ENCODE measurements at regions not wholly inside any gene's neighbourhood (a gene's known extent, or its start where the extent isn't known, plus 50 kb on each side); places are given as distances from the start of the nearest gene placed in this dataset.
"Not testable (repeated sequence)": the region's sequence is repeated elsewhere in the genome, so short reads cannot be mapped to it uniquely, and the experiment has no call there.

DNA sequence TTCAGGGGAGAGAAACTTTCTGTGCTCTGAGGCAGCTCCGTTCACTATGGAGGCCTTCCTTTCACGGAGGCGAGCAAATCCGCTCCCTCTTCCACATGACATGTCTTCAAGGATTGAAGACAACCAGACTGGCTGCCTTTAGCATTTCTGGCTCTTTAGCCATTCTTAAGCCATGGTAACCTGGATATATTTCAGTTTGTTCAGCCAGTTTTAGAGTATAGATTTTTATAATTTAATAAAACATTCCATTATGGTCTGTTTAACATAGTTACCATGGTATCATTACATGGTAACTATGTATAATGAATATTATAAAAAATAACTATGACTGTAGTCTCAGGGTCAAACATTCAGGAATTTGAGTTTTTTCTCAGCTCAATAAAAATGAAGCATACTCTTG, 54.2 kb upstream of the NFIA start:
- DNase-seq, result no peak

DNA sequence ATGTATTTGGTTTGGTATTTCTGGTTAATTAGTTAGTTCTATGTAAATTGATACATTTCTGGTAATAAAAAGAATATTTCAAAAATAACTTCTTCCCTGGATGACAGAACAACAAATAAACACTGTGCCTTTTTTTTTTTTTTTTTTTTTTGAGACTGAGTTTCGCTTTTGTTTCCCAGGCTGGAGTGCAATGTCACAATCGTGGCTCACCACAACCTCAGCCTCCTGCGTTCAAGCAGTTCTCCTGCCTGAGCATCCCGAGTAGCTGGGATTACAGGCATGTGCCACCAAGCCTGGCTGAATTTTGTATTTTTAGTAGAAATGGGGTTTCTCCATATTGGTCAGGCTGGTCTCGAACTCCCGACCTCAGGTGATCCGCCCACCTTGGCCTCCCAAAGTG, 64.3 kb upstream of the NFIA start:
- not testable (repeated sequence) for DNase-seq

DNA sequence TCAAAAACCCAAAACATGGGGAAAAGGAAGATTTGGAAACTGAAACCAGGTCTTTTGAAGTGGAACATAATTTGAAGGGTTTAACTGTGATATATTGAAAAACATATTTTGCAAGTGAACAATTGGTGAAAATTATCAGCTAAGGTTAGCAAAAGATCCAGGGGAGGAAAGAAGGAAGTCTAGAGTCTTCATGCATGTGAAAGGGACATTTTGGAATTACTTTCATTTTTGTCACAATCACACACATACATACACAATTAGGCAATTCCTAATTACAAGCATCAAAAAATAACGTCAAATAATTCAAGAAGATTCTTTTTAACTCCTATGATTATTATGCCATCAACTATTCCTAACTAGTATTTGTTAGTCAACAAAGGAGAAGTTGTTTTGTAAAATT, 64.7 kb upstream of the NFIA start:
- no peak for DNase-seq

DNA sequence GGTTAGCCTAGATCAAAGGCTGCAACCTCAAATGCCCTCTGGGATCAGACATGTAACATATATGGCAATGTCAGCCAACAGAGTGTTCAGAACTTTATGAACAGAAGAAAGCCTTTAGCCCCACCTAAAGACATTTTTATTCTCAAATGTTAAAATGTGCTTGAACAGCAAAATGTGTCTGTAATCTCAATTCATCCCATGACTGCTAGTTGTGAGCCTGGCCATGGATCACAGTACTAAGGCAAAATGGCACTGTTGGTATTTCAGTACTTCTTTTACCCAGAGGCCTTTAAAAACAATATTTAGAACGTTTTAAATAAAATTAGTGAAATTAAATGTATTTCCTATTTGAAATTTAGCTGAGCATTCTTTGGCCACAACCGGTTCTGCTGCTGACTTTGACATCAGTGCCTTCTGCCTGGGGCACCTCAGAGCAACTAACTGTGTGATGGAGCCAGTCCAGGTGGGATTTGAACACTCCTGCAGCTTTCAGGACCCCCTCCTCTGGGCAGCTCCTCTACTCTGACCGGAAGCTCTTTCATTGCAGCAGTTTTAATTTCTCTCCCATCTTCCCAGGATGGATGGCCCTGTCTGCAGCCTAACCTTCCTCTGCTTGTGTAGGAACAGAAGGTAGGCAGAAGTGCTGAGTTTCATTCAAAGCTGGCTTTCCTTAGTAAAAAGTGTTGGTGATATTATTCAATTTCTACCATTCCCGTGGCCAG, 68.3 kb upstream of the NFIA start:
- no peak for DNase-seq

DNA sequence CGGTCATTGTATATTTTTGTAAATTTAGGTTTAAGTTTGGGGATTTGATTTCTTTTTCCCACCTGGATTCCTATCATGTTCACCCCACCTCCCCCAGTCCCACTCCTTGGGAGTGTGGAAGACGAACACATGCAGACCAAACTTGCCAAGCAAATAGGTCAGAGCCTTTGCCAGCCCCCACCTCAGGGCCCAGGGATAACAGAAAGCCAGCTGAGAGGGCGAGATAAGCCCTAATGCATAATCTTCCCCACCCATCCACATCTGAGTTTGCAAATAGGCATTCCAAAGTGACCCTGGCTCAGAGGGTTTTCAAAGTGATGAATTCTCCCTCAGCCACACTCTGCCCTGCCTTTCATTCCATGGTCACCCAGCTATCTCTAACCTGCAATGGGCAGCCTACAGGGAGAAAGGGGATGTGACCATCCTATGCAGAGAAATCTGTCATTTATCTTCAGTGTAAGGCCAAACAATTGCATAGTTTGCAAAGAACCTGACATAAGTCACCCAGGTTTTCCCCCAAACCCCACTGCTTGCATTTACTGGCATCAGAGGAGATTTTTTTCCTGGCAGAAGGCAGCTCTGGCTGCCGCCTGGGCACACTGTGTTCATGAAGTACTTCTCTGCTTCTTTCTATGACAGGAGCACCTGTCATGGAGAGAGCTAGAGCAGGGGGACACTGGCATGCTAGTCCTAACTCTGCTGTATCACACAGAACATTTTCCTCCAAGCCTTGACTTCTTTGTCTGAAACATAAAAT, 69.0 kb upstream of the NFIA start:
- DNase-seq, result no peak

DNA sequence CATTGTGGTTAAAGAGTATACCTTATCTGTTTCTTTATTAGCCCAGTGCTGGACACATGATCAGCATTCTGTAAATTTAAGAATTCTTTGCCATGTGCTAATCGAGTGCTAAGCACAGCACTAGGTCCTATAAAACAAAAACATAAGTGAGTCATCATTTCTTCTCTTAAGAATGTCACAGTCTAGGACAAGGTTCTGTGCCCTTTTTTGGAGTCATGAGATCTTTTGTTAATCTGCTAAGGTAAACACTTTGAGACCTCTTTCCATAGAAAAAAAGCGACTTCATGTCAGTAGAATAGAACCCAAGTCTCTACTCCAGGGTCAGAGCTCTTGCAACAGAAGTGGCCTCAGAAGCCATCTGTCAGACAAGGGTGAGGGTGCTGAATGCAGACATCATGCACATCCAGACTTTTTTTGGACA, 70.0 kb upstream of the NFIA start:
- DNase-seq, result no peak

DNA sequence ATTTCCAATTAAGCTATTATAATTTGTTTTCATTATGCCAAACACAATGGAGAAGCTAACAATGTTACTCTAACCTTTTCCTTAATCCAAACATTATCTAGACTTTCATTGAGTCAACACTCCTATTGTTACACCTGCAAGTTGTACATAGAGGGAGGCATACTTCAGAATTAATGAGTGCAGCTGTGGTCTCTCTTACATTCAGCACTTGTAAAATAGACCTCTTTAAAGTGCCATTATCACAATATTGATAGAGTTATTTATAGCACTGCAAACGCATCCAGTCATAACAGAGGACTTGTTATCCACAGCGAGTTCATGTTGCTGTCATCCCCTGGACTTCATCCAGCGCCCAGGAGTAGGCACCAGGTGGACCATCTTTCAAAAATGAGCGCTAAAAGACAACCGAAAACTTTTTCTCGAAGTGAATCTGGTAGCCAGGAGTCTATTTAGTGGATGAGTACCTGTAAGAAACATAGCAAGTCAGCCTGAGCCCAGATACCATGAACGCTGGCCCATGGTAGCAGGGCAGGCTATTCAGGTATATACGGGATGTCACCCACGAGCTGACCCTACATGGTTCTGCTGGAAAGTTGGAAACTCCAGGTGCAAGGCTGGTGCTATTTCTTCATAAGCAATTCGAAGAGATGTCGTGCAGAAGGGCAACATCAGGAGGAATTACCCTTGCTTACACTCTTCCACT, 70.6 kb upstream of the NFIA start:
- DNase-seq, result no peak

DNA sequence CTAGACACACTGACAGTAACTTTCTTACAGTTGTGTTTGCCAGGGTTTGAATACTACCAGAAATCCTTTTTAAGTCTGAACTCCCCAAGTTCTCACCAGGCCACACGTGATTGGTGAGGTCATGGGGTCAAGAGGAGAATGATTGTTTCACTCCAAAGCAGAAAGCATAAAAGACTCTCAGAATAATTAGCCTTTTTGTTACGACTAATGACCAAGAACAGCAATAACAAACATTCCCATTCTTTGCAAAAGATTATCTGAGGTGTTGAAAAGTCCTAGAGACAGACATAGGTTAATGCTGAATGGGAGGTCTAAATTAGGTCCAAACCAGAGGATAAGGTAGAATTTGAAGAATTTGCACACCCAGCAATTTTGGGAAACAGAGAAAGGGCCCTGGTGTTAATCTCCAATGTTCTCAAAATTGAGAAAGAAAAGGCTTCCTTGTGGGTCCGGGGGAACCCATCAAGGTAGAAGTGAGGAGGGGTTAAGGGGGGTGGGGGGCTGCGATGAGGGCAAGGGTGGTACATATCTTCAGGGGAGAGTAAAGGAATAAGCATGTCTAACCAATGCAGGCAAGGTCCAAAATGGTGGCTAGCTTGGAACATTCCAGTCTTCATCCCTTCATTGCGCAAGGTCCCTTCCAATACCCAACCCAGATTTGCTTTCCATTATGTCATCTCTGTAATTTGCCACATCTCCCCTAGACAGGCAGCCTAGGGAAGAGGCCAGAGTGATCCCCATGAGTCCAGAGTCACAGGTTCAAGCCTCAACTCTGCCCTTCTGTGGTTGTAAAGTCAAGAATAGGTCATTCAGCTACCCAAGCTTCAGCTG, 74.6 kb upstream of the NFIA start:
- no peak for DNase-seq

DNA sequence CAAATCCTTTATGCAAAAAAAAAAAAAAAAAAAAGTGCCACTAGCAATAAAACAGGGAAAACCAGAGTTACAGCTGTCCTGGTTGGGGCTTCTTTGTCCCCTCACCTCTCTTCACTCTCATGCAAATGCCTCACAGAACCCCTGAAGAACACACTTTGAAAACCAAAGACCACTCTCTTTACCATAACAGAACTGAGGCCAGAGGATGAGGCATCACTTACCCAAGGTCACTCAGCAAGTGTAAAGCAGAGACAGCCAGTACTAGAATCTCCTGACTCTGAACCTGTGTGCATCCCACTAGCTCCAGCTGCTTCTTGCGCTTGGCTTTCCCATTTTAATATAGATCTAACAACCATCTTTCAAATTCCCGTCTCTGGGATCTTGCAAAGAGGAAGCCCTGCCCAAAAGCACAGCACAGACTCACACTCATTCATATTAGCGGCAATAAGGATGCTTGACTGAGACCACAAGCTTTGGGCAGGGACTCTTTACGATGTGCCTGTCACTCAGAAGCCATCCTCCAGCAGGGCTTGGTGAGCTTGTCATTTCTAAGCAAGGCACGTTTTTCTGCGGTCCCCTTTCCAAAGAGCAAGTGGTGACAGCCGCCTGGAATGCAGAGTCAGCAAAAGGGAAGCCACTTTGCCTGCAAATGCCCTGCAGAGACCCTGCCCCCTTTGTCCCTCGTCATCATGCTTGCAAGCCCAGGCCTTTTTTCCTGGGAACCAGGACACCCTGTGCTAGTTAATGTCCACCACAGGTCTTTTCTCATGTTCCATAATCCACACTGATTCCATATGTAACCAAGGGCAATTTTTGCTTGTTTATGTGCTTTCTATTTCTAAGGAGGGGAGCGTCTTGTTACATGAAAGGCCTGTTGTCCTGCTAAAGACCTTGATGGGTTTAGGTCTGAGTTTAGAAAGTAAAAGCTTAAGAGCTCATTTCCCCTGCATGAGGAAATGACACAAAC, 76.5 kb upstream of the NFIA start:
- DNase-seq, result no peak

DNA sequence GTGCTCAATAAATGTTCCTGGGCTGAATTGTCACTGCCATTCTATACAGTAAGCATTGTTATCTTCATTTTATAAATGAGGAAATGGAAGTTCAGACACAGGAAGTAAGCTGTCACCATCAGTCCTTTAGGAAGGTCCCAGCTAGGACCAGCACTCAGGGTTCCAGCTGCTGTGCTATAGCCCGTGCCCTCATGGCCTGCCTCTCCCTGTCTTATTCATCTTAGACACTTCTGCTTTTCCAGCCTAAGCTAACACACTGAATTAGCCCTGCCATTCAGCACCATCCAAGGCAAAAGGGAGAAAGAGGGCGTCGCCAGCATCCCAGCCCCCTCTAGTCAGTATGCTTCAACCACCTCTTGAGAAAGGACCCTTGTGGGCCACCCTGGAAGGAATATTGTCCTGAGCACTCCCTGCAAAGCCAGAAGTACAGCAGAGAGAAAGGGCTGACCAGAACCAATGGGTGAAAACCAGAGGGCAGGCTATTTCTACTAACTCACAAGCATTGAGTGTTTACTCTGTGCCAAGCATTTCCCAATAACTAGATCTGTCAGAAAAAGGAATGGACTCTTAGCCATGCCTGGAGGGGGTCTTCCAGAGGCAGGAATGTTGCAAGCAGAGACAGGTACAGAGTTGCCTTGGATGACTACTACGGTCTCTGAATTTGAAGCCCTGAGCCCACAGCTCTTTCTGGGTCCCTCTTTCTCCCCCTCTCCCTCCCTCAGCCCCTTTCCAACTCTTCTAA, 77.9 kb upstream of the NFIA start:
- no peak for DNase-seq

DNA sequence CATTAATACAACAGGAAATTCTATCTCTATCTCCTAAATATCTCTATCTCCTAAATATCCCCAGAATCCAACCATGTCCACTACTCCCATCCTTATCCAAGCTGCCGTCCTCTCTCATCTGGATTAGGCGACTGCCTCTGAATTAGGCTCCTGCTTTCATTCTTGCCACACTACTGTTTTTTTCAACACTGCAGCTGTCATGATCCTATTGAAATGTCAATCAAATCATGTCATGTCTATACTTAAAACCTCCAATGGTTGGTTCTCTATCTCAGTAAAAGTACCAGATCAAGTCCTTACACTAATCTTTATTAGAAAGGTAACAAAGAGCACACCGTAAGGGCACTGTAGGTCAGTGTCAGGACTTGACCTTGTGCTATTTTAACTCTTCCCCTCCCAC, 82.0 kb upstream of the NFIA start:
- DNase-seq, result no peak

DNA sequence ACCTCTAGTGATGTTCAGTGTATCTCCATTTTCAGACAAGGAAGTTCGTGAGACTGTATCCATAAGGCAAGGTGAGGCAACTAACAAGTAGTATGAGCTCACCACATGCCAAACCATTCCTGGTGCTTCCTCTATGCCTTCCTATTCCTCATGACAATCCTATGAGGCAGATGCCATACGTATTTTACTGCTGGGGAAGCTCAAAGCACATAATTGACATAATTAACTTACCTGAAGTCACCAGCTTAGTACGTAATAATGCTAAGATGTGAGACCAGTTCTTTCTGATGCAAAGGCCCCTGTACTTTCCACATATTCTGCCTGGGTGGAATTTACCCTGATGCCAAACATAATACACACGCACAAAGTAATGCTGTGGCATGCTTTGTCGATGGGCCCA, 83.6 kb upstream of the NFIA start:
- no peak for DNase-seq

DNA sequence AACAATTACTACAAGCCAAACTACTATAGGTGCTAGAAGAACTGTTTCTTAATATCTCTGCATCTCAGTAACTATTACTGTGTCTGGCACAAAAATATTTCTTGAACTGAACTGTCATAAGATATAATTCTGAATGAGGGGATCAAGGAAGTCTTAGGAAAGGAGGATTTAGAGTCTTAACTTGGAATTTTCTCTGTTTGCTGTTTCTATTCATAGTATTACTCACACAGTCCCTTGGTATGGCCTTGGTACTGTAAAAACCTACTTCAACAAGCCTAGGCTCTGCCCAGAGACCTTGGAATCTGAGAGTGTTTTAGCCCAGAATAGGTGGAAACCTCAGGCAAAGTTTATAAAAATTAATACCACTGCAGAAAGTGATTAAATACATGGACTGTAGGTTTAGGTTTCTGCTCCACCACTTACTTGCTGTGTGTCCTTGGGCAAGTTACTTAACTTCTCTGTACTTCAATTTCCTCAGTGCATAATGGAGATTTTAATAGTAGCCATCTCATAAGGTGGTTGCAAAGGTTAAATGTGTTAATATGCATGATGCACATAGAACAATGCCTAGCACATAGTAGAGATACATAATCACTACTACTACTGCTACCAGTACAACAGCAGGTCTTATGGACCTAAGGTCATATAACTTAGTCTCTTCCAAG, 87.4 kb upstream of the NFIA start:
- DNase-seq, result no peak

DNA sequence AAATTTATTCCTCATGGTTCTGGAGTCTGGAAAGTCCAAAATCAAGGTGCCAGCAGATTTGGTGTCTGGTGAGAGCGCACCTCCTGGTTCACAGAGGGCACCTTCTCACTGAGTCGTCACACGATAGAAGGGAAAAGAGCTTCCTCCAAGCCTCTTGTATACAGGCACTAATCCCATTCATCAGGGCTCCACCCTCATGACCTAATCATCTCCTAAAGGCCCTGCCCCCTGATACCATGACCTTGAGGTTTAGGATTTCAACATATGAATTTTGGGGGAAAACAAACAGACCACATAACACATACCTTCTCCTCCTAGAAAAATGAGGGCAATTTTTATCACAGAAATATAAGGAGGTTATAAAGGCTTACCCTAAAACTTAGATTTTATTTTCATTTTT, 88.0 kb upstream of the NFIA start:
- DNase-seq, result no peak

DNA sequence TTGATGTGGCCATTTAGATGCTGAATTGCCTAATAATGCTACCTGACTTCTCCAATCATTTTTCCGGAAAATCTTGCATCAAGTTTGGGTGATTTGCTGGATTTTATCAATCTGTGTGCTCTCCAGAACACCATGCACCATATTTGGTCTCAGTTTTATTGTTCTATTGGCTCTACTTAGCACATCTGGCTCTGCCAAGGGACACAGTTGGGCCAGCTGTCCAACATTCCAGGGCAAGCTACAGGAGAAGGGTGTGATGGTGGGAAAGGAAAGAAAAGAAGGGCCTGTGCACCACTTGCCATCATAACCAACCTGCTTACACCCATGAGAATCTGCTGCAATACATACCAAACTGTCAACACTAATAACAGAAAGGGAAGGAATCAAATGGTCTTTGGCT, 90.2 kb upstream of the NFIA start:
- DNase-seq, result no peak

DNA sequence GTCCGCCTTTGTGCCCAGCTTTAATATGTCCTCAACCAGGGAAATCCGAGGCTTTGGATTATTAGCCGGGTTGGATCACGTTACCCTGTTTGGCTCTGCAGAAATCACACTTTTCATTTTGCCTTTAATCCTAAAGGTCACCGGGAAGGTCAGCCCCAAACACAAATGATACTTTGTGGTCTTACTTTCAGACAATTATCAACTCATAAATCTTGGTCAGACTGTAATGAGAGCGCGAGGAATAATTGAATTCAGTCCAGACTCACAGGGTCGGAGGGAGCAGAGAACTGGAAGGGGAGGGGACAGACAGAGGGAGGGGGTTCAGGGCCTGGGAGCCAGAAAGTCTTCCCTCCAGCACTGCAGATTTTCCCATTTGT, 91.7 kb upstream of the NFIA start:
- DNase-seq, result no peak

DNA sequence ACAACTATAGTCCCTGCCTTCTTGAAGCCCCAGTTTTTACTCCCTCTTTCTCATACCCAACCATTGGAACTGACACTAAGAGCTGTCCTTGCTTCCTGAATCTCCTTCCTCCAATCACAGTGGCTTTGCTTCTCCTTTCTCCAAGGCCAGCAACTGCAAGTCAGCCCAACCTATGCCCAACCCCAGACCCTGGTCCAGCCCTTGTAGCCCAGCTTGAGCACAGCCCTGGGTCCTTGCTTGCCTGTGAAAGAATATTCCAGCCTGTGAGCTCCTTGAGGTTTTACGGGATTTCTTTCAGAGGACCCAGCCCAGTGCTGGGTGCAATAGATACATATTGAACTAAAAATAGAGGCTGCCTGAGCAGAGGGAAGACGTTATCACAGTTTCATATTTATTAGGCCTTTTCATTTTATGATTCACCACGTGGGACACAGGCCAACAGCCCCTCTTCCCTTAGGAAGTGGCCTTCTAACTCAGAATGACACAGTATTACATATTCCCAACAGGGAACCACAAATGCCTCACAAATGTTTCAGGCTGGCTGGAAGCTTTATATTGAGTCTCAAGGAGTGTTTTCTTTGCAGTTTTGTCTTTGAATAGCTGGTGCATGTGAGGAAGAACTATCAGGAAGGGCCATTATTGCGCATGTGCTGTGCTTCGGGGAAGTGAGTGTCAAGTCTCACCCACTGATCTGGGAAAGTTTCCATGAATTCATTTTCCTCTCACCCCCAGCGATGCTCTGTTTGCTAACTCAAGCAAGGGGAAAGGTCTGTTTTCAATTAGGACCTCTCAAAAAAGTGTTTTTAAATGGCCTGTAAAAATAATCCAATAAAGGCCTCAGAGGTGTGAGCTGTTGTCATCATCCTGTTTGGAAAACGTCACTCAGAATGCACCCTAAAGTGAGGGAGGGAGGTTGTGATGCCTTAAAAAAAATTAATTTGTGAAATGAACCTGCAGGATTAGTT, 92.3 kb upstream of the NFIA start:
- DNase-seq, result no peak

DNA sequence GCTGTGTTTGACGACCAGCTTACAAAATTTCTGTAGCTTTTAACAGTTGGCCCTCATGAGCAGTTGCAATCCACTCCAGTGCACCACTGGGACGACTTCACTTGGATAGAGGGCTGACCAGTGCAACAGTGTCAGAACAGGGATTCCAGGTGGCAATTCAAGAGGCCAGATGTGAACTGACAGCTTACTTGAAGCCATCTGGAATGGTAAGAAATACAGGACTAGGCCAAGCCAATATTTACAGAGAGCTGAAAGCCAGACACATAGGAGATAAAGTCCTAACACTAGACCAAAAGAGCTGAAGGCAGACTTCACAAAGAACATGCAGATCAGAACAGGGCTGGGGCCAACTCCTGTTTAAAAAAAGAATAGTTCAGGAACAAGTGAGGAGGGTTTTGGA, 93.5 kb upstream of the NFIA start:
- no peak for DNase-seq

DNA sequence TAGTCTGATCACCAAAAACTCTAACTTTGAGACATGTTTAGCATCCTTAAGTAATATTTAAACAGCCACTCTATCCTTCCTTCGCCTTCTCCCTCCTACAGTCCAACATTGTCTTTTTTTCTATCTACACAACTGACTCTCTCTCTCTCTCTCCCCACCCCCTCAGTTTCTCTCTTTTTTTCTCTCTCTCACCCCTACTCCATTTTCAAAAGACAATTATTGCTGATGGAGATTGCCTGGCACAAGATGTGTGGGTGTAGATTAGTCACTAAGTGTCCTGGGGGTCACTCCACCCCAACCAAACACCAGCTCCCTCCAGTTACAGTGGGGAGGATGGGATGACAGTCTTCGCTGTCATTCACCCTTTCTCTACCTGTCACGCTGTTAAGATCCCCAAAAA, 94.5 kb upstream of the NFIA start:
- DNase-seq, result no peak

Measured in activated gamma-delta T cell treated with Interleukin-2 at 50 U/mL for 16 hours (primary cell).